HG03520 (cell line): ENCODE measurements at regions not wholly inside any gene's neighbourhood (a gene's known extent, or its start where the extent isn't known, plus 50 kb on each side); places are given as distances from the start of the nearest gene placed in this dataset.

Experiments used
- ATAC-seq: cut with Tn5 transposase; IDR thresholded peaks from one replicate; pipeline ENCODE4 v1.9.1; 2021; ENCODE audit warnings: mild to moderate bottlenecking, moderate library complexity; ENCODE audit not compliant: unreplicated experiment

- no peak for ATAC-seq
These were observed 78.3 kb downstream of the RAMP3 start for GRCh38 chr7:45235905-45236304.

GRCh38 chr7:45236666-45237065, 79.1 kb downstream of the RAMP3 start:
- ATAC-seq = no peak

- no peak for ATAC-seq
These were observed 80.3 kb downstream of the RAMP3 start for GRCh38 chr7:45237788-45238461.

GRCh38 chr7:45238806-45239205, 81.2 kb downstream of the RAMP3 start:
- ATAC-seq = no peak

- ATAC-seq = no peak
These were observed 81.9 kb downstream of the RAMP3 start for GRCh38 chr7:45239486-45239885.

GRCh38 chr7:45240273-45240771, 82.7 kb downstream of the RAMP3 start:
- ATAC-seq = no peak

- ATAC-seq = no peak
These were observed 83.3 kb downstream of the RAMP3 start for GRCh38 chr7:45240926-45241325.

- ATAC-seq = no peak
These were observed 83.9 kb downstream of the RAMP3 start for GRCh38 chr7:45241339-45242109.

GRCh38 chr7:45242261-45242660, 84.7 kb downstream of the RAMP3 start:
- no peak for ATAC-seq

- ATAC-seq = no peak
These were observed 85.1 kb downstream of the RAMP3 start for GRCh38 chr7:45242698-45243097.

- no peak for ATAC-seq
These were observed 87.4 kb downstream of the RAMP3 start for GRCh38 chr7:45244981-45245380.

GRCh38 chr7:45246339-45246738, 88.7 kb downstream of the RAMP3 start:
- ATAC-seq = no peak

- no peak for ATAC-seq
These were observed 94.7 kb downstream of the RAMP3 start for GRCh38 chr7:45252248-45252647.

- ATAC-seq = no peak
These were observed 95.3 kb downstream of the RAMP3 start for GRCh38 chr7:45252857-45253256.

GRCh38 chr7:45253368-45253767, 95.8 kb downstream of the RAMP3 start:
- ATAC-seq = no peak

- ATAC-seq = no peak
These were observed 97.6 kb downstream of the RAMP3 start for GRCh38 chr7:45255187-45255586.

GRCh38 chr7:45256309-45256708, 98.7 kb downstream of the RAMP3 start:
- no peak for ATAC-seq

GRCh38 chr7:45256775-45257174, 99.2 kb downstream of the RAMP3 start:
- ATAC-seq = no peak

GRCh38 chr7:45257284-45257683, 99.7 kb downstream of the RAMP3 start:
- no peak for ATAC-seq

GRCh38 chr7:45258533-45259226, 101.1 kb downstream of the RAMP3 start:
- no peak for ATAC-seq

- ATAC-seq = no peak
These were observed 101.6 kb downstream of the RAMP3 start for GRCh38 chr7:45259227-45259596.
